ENCODE measurements at regions not wholly inside any gene's neighbourhood (a gene's known extent, or its start where the extent isn't known, plus 50 kb on each side); places are given as distances from the start of the nearest gene placed in this dataset.

DNA sequence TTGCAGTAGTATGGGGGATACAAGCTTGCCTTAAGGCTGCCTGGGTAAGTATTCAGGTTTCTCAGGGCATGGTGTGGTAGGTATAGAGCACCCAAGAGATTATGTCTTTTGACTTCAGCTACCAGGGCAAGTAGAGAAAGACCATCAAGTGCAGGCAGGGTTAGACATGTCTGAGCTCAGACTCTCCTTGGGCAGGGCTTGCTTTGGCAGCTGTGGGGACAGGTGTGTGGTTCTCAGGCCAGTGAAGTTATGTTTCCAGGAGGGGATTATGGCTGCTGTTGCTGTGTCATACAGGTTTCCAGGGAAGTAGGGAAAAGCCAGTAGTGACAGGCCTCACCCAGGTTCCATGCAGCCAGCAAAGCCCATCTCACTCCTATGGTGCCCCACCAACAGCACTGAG is 1040.4 kb downstream of the FLRT2 start:
- DNase-seq (ENCODE audit: low spot score): no peak
- Histone ChIP-seq H3K27me3 (ENCODE audit: insufficient read depth) (no peaks in the 10 kb centered on the region), H3K36me3 (ENCODE audit: insufficient read depth) (no peaks in the 10 kb centered on the region), H2AFZ (no peak overlapping the region), H3K4me2 (no peak overlapping the region), H3K9me2 (ENCODE audit: insufficient read depth) (no peaks in the 10 kb centered on the region), H3K79me2 (replicated peaks; ENCODE audit: insufficient read depth) (no peaks in the 10 kb centered on the region), H3K27ac (ENCODE audit: low read depth) (no peak overlapping the region), H4K20me1 (replicated peaks; ENCODE audit: insufficient read depth) (no peaks in the 10 kb centered on the region), H3F3A (replicated peaks; ENCODE audit: low read depth) (no peaks in the 10 kb centered on the region), H3K4me3 (no peak overlapping the region), H3K4me1 (ENCODE audit: insufficient read depth) (no peaks in the 10 kb centered on the region)
- ATAC-seq: no peak
- Mint-ChIP-seq H3K36me3 (ENCODE audit: low read depth) (0 out of 3 replicates have a peak, but pooled peaks cover 4% of the 10 kb centered on the region), H3K9me3 (peaks cover 12% of the 10 kb centered on the region), H3K27me3 (ENCODE audit: insufficient read depth, low read depth, poor library complexity) (peaks cover 4% of the 10 kb centered on the region), H3K4me3 (no peak overlapping the region), H3K4me1 (no peaks in the 10 kb centered on the region), H3K27ac (no peak overlapping the region)
- TF ChIP-seq, protein P1, sequence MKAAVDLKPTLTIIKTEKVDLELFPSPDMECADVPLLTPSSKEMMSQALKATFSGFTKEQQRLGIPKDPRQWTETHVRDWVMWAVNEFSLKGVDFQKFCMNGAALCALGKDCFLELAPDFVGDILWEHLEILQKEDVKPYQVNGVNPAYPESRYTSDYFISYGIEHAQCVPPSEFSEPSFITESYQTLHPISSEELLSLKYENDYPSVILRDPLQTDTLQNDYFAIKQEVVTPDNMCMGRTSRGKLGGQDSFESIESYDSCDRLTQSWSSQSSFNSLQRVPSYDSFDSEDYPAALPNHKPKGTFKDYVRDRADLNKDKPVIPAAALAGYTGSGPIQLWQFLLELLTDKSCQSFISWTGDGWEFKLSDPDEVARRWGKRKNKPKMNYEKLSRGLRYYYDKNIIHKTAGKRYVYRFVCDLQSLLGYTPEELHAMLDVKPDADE (IDR thresholded peaks at IDR 0.05): no peak
- TF ChIP-seq, protein P2, sequence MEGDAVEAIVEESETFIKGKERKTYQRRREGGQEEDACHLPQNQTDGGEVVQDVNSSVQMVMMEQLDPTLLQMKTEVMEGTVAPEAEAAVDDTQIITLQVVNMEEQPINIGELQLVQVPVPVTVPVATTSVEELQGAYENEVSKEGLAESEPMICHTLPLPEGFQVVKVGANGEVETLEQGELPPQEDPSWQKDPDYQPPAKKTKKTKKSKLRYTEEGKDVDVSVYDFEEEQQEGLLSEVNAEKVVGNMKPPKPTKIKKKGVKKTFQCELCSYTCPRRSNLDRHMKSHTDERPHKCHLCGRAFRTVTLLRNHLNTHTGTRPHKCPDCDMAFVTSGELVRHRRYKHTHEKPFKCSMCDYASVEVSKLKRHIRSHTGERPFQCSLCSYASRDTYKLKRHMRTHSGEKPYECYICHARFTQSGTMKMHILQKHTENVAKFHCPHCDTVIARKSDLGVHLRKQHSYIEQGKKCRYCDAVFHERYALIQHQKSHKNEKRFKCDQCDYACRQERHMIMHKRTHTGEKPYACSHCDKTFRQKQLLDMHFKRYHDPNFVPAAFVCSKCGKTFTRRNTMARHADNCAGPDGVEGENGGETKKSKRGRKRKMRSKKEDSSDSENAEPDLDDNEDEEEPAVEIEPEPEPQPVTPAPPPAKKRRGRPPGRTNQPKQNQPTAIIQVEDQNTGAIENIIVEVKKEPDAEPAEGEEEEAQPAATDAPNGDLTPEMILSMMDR (conservative IDR thresholded peaks at IDR 0.05; ENCODE audit: low read depth in 2 of 2): no peak
- TF ChIP-seq CREB1 (CRISPR knock-in tag; IDR thresholded peaks at IDR 0.05; ENCODE audit: low read depth) (no peak), NANOG (IDR thresholded peaks at IDR 0.05; ENCODE audit: borderline replicate concordance) (no peak), ZNF114 (CRISPR knock-in tag; IDR thresholded peaks at IDR 0.05) (no peak), POLR2AphosphoS5 (IDR thresholded peaks at IDR 0.05; ENCODE audit: low read depth) (no peak), EZH2phosphoT487 (IDR thresholded peaks at IDR 0.05; ENCODE audit: unreplicated experiment) (no peak), ZNF331 (CRISPR knock-in tag; IDR thresholded peaks at IDR 0.05; ENCODE audit: low read depth) (no peak), JUNB (IDR thresholded peaks at IDR 0.05; ENCODE audit: unreplicated experiment) (no peak), STAT1 (IDR thresholded peaks at IDR 0.05; ENCODE audit: unreplicated experiment) (no peak), EZH2 (IDR thresholded peaks at IDR 0.05; ENCODE audit: low read depth, unreplicated experiment) (no peak)
- TF ChIP-seq, protein P3, sequence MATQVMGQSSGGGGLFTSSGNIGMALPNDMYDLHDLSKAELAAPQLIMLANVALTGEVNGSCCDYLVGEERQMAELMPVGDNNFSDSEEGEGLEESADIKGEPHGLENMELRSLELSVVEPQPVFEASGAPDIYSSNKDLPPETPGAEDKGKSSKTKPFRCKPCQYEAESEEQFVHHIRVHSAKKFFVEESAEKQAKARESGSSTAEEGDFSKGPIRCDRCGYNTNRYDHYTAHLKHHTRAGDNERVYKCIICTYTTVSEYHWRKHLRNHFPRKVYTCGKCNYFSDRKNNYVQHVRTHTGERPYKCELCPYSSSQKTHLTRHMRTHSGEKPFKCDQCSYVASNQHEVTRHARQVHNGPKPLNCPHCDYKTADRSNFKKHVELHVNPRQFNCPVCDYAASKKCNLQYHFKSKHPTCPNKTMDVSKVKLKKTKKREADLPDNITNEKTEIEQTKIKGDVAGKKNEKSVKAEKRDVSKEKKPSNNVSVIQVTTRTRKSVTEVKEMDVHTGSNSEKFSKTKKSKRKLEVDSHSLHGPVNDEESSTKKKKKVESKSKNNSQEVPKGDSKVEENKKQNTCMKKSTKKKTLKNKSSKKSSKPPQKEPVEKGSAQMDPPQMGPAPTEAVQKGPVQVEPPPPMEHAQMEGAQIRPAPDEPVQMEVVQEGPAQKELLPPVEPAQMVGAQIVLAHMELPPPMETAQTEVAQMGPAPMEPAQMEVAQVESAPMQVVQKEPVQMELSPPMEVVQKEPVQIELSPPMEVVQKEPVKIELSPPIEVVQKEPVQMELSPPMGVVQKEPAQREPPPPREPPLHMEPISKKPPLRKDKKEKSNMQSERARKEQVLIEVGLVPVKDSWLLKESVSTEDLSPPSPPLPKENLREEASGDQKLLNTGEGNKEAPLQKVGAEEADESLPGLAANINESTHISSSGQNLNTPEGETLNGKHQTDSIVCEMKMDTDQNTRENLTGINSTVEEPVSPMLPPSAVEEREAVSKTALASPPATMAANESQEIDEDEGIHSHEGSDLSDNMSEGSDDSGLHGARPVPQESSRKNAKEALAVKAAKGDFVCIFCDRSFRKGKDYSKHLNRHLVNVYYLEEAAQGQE (IDR thresholded peaks at IDR 0.05; ENCODE audit: unreplicated experiment): no peak
- TF ChIP-seq, protein P4, sequence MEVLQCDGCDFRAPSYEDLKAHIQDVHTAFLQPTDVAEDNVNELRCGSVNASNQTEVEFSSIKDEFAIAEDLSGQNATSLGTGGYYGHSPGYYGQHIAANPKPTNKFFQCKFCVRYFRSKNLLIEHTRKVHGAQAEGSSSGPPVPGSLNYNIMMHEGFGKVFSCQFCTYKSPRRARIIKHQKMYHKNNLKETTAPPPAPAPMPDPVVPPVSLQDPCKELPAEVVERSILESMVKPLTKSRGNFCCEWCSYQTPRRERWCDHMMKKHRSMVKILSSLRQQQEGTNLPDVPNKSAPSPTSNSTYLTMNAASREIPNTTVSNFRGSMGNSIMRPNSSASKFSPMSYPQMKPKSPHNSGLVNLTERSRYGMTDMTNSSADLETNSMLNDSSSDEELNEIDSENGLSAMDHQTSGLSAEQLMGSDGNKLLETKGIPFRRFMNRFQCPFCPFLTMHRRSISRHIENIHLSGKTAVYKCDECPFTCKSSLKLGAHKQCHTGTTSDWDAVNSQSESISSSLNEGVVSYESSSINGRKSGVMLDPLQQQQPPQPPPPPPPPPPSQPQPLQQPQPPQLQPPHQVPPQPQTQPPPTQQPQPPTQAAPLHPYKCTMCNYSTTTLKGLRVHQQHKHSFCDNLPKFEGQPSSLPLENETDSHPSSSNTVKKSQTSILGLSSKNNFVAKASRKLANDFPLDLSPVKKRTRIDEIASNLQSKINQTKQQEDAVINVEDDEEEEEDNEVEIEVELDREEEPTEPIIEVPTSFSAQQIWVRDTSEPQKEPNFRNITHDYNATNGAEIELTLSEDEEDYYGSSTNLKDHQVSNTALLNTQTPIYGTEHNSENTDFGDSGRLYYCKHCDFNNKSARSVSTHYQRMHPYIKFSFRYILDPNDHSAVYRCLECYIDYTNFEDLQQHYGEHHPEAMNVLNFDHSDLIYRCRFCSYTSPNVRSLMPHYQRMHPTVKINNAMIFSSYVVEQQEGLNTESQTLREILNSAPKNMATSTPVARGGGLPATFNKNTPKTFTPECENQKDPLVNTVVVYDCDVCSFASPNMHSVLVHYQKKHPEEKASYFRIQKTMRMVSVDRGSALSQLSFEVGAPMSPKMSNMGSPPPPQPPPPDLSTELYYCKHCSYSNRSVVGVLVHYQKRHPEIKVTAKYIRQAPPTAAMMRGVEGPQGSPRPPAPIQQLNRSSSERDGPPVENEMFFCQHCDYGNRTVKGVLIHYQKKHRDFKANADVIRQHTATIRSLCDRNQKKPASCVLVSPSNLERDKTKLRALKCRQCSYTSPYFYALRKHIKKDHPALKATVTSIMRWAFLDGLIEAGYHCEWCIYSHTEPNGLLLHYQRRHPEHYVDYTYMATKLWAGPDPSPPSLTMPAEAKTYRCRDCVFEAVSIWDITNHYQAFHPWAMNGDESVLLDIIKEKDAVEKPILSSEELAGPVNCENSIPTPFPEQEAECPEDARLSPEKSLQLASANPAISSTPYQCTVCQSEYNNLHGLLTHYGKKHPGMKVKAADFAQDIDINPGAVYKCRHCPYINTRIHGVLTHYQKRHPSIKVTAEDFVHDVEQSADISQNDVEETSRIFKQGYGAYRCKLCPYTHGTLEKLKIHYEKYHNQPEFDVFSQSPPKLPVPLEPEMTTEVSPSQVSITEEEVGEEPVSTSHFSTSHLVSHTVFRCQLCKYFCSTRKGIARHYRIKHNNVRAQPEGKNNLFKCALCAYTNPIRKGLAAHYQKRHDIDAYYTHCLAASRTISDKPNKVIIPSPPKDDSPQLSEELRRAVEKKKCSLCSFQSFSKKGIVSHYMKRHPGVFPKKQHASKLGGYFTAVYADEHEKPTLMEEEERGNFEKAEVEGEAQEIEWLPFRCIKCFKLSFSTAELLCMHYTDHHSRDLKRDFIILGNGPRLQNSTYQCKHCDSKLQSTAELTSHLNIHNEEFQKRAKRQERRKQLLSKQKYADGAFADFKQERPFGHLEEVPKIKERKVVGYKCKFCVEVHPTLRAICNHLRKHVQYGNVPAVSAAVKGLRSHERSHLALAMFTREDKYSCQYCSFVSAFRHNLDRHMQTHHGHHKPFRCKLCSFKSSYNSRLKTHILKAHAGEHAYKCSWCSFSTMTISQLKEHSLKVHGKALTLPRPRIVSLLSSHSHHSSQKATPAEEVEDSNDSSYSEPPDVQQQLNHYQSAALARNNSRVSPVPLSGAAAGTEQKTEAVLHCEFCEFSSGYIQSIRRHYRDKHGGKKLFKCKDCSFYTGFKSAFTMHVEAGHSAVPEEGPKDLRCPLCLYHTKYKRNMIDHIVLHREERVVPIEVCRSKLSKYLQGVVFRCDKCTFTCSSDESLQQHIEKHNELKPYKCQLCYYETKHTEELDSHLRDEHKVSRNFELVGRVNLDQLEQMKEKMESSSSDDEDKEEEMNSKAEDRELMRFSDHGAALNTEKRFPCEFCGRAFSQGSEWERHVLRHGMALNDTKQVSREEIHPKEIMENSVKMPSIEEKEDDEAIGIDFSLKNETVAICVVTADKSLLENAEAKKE (CRISPR knock-in tag; IDR thresholded peaks at IDR 0.05): no peak

All from GM23338 (cell line).